NCI-H460 (cell line): ENCODE measurements at regions not wholly inside any gene's neighbourhood (a gene's known extent, or its start where the extent isn't known, plus 50 kb on each side); places are given as distances from the start of the nearest gene placed in this dataset.
"Not testable (repeated sequence)": the region's sequence is repeated elsewhere in the genome, so short reads cannot be mapped to it uniquely, and the experiment has no call there.

Experiments
- DNase-seq: peaks from one replicate; pipeline ENCODE4 v3.0.0-alpha.2; 2016; ENCODE audit warnings: low read depth; ENCODE audit errors: extremely low read depth

- no peak for DNase-seq
Observed at GRCh38 chr3:43838009-43838758, 147.4 kb downstream of the ABHD5 start.

DNA sequence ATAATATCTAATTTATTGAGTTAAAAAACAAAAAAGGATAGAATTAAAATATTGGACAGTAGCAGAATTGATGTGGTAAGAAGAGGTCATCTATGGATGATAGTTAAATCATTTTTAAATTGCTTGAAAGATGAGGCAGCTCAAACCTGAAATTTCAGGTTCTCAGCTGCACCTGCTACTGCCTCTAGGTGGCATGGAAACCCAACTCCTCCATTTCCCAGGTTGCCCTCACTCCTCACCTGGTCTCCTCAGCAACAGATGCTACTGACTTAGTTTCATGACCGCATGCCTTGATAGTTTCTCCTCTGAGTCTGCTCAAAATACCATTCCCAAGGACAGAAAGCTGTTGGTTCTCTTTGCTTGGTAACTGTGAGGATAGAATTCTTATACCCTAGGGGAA lies 148.1 kb downstream of the ABHD5 start:
- no peak for DNase-seq

DNA sequence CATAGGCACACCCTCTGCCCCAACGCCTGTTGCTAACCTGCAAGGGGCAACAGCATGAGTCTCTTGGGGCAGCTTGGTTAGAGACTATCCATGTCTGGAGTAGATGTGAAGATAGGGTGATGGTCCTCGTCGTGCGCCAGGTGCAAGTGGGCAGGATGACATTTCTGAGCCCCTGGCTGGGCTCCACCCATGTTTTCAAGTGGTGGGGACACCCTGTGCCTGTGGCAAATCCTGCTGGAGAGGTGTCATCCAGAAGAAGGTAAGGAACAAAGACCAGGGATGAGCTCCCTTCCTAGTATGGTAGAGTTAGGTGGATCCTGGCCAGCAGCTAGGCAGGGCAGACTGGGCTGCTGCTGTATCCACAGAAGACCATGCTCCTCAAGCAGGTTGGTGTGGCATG lies 152.6 kb downstream of the ABHD5 start:
- DNase-seq, result no peak

- no peak for DNase-seq
Observed at GRCh38 chr3:43844757-43845156, 154.0 kb downstream of the ABHD5 start.

- DNase-seq, result not testable (repeated sequence)
Observed at GRCh38 chr3:43845553-43845952, 154.8 kb downstream of the ABHD5 start.

GRCh38 chr3:43852066-43852465 lies 161.3 kb downstream of the ABHD5 start:
- no peak for DNase-seq

DNA sequence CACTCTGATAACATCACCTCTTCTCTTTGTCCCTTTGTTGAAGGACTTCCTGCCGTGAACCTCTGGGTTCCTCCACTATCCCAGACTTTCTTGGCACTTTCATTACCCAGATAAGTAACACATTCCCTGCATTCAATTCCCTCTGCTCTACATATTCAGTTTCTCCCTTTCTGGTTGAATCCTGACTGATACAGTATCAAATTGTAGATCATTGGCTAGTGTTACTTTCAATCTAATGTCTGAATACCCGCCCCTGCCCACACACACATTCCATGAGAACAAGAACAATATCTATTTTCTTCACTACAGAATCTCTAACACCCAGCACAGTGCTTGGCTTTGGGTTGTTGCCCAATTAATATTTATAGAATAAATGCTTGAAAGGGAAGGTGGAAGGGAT lies 163.5 kb downstream of the ABHD5 start:
- DNase-seq, result no peak

- DNase-seq, result no peak
Observed at GRCh38 chr3:43854916-43855315, 164.2 kb downstream of the ABHD5 start.

DNA sequence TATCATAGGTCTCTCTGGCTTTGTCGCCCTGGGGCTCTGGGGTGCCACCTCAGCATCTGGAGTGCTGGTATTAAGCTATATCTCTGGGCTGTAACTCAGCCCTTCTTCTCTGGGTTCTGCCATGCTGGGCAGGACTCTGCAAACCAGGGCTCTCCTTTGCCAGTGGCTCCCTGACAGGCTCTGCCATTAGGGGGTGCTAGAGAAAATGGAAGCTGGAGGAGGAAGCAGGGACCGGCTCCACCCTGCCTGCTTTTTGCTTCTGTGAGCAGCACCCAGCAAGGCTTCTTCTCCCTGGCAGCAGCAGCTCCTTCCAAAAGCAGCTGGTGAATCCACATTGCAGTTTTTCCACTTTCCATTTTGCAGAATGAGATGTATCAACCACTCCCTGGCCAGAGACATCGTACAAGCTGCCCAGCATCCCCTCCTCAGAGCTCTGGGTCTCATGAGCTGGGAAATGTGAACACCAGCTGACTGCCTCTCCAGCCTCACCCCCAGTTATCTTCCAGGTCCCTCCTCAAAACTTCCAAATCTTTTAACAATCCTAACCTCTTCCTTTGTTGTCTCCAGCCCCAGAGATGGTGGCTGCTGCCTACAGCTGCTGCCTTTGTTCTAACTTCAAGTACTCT lies 165.0 kb downstream of the ABHD5 start:
- DNase-seq, result peak; percentile 48

DNA sequence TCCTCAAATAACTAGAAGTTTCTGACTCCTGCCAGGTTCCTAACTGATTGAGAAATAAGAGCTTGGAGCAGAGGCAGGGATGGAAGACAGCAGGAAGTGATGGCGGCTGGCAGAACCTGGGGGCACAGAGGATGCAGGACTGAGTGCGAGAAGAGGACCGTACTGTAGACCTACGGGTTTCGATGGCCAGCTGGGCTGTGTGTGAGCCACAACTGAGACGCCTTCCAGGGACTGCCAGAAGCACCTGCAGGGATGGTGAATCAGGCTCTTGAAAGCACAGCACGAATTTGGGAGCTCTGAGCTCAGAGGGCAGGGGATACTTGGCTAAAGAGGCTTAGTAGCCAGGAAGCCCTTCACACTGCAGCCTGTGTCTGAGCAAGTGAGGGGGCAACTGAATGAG lies 165.6 kb downstream of the ABHD5 start:
- DNase-seq, result no peak

DNA sequence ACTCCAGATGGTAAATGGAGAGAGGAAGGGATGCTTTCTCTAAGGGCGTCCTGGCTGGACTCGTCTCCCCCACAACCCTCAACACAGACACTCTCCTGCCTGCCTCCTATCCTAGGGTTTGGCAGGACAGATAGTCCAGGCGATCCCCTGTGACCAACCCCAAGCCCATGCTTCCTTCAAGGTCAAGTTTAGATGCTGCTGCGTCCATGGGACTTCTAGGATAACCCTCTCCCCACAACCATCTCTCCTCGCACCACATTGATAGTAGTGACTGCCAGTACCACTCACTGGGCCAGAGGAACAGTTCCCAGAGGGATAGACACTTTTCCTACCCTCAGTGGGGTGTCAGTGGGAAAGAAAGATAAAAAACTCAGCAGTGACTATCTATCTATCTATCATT lies 166.0 kb downstream of the ABHD5 start:
- DNase-seq, result no peak

DNA sequence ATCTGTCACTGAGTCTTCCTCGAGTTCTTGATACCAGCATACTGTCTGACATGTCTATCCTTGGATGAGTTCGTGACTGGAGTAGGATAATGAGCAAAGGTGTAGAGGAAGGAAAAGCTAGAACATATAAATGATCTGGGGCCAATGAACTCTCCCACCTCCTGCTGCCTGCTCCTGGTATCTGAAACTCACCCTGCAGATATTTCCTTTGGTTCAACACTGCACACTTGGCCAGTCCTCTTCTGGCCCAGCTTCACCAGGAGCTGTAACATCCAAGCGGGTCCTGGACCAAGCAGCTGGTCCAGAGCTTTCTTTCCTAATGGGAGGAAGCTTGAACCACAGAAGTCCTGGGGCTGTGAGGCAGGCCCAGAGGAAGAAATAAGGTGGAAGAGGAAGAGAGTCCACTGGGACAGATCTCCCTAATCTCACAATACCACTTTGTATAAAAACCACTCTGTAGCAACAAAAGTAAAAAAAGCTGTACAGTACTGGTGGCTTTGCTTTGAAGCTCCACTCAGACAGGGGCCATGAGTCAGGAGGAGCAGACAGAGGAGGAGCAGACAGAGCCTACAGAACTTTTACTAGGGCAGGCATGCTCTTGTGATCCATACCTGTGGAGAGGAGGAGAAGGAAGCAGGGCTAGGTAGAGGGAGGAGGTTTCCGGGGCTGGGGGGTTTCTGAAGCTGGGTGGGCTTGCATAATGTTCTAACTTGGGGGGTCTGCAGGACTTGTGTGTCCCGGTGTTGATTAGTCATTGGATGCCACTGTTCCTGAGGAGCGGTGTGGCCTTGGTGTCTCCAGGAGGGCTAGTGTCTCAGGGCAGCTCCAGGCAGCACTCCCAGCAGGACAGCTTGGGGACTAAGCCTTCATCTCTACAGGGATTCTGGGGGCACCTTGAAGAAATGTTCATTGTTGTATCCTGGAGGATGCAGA lies 166.9 kb downstream of the ABHD5 start:
- DNase-seq, result no peak

GRCh38 chr3:43858294-43858701 lies 167.6 kb downstream of the ABHD5 start:
- DNase-seq, result no peak

- no peak for DNase-seq
Observed at GRCh38 chr3:43859766-43860165, 169.0 kb downstream of the ABHD5 start.

DNA sequence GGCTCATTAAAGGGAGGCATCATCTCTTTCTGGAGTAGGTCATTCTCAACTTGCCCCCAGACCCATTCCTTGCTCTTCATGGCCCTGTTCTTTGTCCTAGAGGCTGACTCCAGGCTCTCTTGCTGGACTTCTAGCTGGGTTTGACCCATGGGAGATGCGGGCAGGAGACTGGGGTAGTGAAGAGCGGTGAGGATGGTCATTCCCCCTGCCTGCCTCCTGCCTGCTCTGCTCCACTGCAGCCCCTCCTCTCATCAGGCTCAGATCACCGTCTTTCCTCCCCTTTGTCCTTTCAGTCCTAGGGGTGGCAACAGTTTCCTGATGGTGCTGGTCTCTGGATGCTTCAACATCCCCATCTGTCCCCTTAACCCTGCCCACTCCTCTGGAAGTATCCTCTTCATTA lies 170.9 kb downstream of the ABHD5 start:
- DNase-seq, result no peak

GRCh38 chr3:43862470-43862869 lies 171.7 kb downstream of the ABHD5 start:
- DNase-seq, result no peak

DNA sequence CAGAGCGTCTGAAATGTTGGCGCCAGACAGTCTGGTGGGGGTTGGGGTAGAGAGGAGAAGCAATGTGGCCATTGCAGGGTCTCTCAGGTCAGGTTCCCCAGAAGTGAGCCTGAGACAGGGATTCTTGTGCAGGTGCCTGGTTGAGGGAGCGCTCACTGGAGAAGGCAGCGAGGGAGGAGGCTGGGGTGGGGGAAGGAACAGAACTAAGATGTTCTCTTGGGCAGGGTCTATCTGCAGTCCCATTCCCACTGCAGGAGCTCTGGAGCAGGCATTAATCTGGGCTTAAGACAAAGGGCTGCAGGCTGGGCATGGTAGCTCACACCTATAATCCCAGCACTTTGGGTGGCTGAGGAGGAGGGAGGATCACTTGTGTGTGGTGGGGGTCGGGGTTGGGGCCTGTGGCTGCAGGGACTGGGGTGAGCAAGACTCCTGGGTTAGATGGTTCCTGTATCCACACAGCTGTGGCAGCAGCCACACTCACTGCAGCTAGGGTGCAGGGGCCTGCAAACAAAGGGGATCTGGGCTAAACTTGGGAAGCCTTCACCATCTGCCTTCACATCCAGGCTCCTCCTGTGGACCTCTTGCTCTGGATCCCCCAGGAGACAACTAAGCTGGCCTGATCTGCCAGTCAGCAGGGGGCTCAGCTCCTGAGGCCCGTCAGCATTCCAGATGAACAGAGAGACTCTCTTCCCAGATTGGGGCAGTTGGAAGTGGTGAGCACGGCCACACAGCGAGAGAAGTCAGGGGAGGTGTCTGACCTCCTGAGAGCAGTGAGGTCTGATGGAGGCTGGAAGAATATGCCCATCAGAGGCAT lies 172.5 kb downstream of the ABHD5 start:
- no peak for DNase-seq

DNA sequence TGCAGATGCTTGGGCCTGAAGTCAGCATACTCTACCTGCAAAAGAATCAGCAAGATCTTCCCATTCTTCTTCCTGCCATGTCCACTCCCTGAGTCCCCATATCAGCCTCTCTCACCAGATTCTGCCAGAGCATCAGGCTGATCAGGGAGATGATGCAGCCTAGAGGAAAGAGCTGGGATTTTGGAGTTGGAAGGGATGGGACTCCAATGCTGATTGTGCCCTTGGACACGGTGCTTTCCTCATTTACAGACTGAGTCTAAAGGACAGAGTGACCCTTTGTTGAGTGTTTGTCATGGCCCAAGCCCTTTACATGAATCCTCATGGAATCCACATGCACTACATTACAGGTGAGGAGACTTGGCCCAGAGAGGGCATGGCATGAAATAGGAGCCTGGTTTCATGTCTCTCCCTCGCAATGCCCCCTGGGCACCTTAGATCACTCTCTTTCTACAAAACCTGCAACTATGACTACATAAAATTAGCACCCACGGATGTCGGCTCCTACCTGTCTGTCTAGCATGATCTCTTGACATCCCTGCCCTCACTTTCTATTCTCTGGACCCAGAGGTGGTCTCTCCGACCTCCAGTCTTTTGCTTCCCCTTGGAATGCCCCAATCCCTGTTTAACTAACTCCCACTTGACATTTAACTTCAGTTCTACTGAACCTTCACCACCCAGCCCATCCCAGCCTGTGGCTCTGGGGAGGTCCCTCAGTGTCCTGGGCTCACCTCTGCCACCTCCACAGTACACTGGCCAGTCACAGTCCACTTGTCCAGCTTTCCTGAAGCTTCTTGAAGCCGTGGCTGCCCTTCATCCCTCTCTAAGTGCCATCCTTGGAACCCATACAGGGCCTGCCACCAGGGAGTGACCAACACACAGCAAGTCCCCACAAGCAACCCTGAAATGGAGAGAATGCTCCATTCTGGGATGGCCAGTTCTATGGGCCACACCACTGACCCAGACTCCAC lies 173.5 kb downstream of the ABHD5 start:
- no peak for DNase-seq

GRCh38 chr3:43865351-43865750 lies 174.6 kb downstream of the ABHD5 start:
- DNase-seq, result no peak
